Upper lobe of left lung (tissue), 4 donors: ENCODE measurements at regions not wholly inside any gene's neighbourhood (a gene's known extent, or its start where the extent isn't known, plus 50 kb on each side); places are given as distances from the start of the nearest gene placed in this dataset.

Experiments
- CTCF ChIP-seq, 6 experiments: fragments of 450-650 bp in 4 of 6; fragments of 200-600 bp in 2 of 6; sonication (generic) in 2 of 6; IDR thresholded peaks; one replicate each; pipeline ENCODE4 v1.5.1; 2016 to 2019; ENCODE audit warnings: antibody characterized with exemption in 6 of 6
- EP300 ChIP-seq, 4 donors: sonication (generic); formaldehyde crosslinking; IDR thresholded peaks; one replicate each; pipeline ENCODE4 v1.5.1; 2017; ENCODE audit warnings: antibody characterized with exemption in 4 of 4, control low read depth in 2 of 4
- POLR2A ChIP-seq, 4 donors: fragments of 450-650 bp; IDR thresholded peaks; one replicate each; pipeline ENCODE4 v1.5.1; 2016 to 2017; ENCODE audit warnings: antibody characterized with exemption in 4 of 4, mild to moderate bottlenecking in 2 of 4
- POLR2AphosphoS5 ChIP-seq, 2 donors: sonication (generic); formaldehyde crosslinking; IDR thresholded peaks; one replicate each; pipeline ENCODE4 v1.5.1; 2017; ENCODE audit warnings: antibody characterized with exemption in 2 of 2

DNA sequence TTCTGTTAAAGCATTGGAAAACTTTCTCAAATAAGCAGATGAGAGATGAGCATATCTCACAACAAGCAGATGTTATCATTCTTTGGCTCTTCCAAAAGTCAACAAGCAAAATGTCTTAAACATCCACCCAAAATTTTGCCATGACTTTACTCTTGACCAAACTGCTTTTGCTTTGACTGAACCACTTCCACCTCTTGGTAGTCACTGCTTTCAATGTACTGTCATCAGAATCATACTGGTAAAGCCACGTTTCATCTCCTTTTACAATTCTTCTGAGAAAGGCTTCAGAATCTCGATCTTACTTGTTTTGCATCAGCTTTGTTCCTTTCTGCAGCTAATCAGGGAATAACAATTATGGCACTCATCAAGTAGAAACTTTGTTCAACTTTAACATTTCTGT is 498.5 kb upstream of the GJE1 start:
- TF ChIP-seq CTCF (IDR thresholded peaks at IDR 0.05) (no peak), POLR2A (IDR thresholded peaks at IDR 0.05) (no peak), POLR2AphosphoS5 (IDR thresholded peaks at IDR 0.05) (no peak), EP300 (IDR thresholded peaks at IDR 0.05) (no peak)
